Activated CD8-positive, alpha-beta memory T cell treated with anti-CD3 and anti-CD28 coated beads for 24 hours (primary cell): ENCODE measurements at regions not wholly inside any gene's neighbourhood (a gene's known extent, or its start where the extent isn't known, plus 50 kb on each side); places are given as distances from the start of the nearest gene placed in this dataset.
"Not testable (repeated sequence)": the region's sequence is repeated elsewhere in the genome, so short reads cannot be mapped to it uniquely, and the experiment has no call there.

Source experiments
- DNase-seq: peaks from one replicate; pipeline ENCODE4 v3.0.0-alpha.2; 2020

DNA sequence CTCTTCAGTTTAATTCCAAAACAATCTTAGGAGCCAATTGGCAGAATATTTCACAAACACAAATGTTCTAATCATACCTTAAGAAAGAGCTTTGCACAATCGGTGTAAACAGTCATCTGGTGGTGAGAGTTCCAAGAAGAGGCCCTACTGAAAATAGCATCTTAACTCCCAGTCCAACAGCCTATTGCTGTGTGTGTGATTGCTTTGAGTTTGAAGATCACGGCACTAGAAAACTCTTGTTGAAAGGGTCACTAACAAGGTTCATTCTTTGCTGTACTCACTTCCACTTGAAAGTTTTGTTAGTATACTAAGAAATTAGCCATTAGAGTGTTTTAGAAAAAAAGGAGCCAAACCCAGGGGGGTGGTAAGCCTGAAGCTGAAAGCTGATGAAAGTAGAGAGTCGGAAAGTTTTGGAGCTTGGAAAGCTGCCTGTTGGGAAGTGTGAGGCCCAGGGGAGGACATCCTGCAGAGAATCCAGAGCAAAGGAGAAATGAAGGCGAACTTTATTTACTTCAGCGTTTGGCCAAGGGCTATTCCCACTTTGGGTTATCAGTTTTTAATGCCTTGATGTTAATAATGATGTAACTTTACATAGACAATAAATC is 180.3 kb upstream of the GHR start:
- DNase-seq, result no peak

- DNase-seq, result no peak
These were observed 170.9 kb upstream of the GHR start for GRCh38 chr5:42252306-42252705.

DNA sequence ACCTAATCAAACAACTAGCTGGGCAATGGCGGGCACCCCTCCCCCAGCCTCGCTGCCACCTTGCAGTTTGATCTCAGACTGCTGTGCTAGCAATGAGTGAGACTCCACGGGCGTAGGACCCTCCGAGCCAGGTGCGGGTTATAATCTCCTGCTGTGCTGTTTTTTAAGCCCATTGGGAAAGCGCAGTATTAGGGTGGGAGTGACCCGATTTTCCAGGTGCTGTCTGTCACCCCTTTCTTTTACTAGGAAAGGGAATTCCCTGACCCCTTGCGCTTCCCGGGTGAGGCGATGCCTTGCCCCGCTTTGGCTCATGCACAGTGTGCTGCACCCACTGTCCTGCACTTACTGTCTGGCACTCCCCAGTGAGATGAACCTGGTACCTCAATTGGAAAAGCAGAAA is 163.3 kb upstream of the GHR start:
- not testable (repeated sequence) for DNase-seq

GRCh38 chr5:42267091-42267490 is 156.1 kb upstream of the GHR start:
- no peak for DNase-seq

DNA sequence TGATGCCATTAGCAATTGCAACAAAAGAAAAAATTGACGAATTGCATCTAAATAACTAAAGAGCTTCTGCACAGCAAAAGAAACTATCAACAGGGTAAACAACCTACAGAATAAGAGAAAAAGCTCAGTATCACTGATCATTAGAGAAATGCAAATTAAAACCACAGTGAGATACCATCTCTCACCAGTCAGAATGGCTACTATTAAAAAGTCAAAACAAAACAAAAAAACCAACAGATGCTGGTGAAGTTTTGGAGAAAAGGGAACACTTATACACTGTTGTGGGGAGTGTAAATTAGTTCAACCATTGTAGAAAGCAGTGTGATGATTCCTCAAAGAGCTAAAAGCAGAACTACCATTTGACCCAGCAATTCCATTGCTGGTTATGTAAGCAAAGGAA is 155.1 kb upstream of the GHR start:
- DNase-seq, result not testable (repeated sequence)

GRCh38 chr5:42268630-42269029 is 154.6 kb upstream of the GHR start:
- DNase-seq, result no peak

DNA sequence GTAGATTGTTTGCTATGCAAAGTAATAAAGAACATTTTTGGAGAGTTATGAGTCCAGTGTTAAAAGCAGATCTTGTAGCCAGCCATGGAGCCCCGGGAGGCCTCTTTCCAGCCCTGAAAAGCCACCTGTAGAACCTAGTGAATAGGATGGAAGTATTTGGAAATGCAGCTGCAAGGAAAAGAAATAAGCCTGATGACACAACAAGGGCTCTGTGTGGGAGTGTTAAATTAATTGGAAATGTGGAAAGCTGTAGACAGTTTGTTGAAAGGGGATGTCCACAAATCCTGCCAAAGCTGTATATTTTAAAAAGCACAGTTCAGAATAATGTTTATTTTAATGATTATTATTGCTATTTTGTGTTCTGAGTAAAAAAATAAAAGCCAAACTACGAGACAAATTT is 152.5 kb upstream of the GHR start:
- DNase-seq, result no peak

DNA sequence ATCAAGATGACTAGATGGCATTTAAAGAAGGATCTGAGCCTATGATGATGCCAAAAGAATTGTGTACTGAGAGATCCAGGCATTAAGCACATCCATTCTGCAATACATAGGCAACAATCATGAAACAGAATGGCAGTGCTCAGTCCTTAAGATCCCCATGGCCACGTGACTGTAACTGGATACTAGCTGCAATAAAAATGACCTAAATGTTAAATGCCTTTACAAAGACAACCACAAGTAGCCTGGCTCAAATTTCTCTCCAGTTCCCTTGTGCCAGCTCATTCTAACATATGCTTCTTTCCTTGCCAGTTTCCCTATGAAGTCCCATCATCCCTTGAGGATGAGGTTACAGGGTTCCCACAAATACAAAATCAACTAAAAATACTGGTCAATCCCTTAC is 148.3 kb upstream of the GHR start:
- no peak for DNase-seq

DNA sequence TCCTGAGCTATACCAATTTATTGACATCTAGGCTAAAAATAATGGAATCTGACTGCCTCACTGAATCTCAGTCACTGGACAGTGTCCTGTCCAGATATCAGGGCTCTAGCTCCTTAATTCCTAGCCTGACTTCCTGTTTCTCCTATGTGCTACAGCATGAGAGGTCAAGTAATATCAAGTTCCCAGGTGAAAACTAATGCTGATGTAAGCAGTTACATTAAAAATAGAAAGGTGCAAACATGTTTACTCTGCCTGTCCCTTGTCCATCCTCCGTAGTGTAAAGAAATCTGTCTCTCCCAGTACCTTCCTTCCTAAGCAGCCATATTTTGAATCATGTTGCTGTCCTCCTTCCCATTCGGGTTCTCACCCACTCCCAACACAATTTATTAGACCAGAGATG is 145.9 kb upstream of the GHR start:
- no peak for DNase-seq

DNA sequence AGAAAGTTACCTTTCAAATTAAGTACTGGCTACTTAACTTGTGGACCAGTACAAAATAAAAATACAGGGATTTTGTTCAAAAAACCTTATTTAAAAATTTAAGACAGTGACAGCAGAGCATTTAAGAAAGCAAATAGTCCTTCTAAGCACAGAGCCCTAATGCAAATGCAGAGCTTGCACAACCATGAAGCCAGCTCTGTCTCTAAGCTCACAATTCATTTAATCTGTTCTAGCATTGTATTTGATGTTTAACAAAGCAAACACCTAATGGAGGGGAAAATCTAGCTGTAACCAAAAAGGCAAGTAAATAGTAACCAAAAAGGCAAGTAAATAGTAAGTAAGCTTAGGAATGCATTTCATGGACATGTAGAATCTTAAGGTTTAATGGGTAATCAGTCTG is 138.7 kb upstream of the GHR start:
- no peak for DNase-seq

GRCh38 chr5:42285230-42285629 is 138.0 kb upstream of the GHR start:
- no peak for DNase-seq

DNA sequence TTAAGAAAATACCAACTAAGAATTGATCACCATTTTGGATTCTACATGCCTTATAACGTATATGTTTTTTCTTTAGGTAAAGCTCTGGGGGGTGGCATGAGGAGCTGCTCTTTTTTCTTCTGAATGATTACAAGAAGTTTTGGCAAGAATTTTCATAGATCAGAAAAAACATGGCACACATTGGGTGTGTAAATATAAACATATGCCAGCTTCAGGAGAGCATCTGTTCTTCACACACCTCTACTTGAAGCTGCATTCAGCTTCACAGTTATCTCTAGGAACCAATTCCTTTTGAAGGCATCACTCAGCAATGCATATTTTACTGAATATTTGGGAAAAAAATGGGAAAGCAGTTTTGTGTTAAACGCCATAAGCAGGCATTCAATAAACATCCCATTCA is 122.7 kb upstream of the GHR start:
- DNase-seq, result no peak

DNA sequence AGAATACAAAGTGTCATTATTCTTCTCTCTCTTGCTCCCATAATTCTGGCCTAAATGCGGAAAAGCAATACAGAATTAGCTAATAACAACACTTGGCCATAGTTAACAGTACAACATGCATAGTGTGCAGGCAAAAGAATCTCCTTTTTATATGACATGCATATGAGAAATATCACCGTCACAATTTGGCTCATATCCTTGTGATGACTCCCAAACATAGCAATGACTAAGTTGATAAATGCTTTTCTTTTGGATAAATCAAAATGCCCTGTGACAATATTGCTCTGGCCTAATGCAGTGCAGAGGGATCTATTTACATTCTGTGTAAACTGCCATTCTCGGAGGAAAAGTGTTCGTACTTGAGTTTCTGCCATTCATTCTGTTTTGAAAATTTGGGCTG is 121.9 kb upstream of the GHR start:
- DNase-seq, result no peak

DNA sequence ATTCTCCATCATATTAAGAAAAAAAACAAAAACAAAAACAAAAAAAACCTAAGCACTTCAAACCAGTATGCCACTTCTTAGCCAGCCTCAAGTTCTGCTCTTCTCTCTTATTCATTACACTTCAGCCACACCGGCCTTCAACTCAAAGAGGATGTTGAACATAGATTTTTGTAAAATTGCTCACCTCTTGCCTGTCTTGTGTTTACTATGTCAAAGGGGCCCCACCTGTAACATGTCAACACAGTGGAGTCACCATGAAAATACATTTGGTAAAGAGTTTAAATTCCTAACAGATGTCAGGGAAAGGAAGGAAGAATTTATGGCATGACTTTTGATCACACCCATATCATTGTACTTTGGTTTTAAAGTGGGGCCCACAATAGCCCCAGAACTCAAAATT is 121.1 kb upstream of the GHR start:
- DNase-seq, result no peak

DNA sequence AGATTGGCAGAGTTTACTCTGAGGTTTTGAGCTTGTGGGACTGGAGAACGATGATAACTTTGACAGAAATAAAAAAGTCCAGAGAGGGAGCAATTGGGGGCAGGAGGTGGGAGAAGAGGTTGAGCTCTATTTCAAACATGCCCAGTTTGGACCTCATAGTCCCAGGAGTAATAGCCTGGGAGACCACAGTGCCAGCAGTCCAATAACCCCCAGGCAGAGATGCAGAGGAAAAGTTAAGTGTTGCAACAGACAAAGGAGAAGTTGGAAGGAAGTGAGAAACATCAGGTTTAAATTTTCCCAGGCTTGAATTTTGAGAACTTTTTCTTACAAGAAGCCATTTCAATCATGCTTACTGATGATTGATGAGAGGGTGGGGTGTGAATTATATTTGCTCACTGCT is 117.0 kb upstream of the GHR start:
- no peak for DNase-seq

- DNase-seq, result no peak
These were observed 113.4 kb upstream of the GHR start for GRCh38 chr5:42309865-42310264.

DNA sequence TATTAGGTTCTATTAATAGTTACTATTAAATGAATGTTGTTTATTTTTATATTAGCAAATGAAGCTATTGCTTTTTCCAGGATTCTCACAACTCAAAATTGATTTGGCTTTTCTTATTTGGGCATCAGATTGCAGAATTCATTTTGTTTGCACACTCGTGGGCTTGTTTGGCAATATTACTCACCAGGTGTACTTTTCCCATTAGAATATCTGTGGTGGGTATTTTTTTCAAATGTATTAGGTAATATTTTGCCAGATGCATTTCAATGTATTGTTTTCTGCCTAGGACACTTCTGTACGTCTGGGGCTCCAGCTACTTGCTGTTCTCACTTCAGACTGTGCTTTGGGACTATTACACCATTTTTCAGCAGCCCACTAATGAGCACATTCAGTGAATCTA is 108.0 kb upstream of the GHR start:
- DNase-seq, result no peak

DNA sequence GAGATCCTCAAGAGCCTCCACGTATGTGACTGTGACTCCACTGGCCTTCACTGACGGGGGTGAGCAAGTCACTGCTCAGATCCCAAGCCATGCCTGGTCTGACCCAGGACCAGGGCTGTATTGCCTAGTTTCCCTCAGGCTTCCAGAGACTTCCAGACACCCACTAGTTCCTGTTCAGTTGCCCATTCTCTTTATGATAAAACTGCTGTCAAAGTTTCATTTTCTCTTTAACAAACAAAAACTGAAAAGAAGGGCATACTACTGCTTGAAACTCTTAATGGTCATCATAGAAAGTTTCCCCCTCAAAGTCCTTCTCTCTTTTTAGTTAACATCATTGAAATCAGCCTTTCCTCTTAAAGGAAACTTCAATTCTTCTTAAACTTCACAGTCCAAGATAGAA is 105.7 kb upstream of the GHR start:
- no peak for DNase-seq

DNA sequence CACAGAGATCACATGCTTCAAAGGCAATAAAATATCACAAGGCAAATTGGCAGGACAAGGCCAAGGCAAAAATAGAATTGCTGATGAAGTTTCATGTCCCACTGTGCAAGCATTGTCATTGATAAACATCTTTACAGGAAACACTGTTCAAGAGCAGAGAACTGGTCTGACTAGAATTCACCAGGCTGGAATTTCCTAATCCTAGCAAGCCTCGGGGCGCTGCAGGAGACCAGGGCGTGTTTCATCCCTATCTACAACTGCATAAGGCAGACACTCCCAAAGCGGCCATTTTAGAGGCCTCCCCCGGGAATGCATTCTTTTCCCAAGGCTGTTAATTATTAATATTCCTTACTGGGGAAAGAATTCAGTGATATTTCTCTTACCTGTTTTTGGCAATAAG is 103.7 kb upstream of the GHR start:
- DNase-seq, result not testable (repeated sequence)

DNA sequence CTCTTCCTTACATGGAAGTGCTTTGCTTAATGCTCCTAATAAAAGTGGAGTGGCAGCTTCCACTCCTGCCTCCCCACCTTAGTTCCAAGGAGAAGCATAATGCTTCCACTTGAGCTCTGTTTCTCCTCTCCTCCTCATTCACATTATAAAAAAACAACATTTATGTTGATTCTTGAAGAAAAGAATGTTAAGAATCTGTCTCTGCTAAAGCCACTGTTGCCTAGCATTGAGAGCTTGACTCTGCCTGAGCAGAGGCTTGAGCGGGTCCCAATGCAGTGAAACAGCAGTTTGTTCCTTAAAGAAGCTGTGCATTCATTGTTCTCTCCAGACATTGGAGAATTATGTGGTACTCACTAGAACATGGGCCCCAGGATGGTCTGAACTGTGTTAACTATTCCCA is 101.5 kb upstream of the GHR start:
- no peak for DNase-seq

GRCh38 chr5:42337143-42337542 is 86.1 kb upstream of the GHR start:
- DNase-seq, result no peak

GRCh38 chr5:42337607-42338006 is 85.6 kb upstream of the GHR start:
- DNase-seq, result no peak

DNA sequence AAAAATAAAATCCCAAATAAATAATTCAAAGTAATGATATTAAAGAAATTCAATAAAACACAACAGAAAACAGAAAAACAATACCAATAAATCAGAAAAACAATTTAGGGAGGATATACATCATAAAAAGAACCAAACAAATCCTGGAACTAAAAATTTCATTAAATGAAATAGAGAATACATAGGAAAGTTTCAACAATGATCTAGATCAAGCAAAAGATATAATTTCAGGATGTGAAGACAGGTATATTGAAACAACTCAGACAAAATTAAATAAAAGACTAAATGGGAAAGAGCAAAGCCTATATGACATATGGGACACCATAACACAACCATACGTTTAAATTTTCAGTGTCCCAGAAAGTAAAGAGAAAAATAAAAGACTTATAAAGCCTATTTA is 85.1 kb upstream of the GHR start:
- no peak for DNase-seq

GRCh38 chr5:42349163-42349562 is 74.1 kb upstream of the GHR start:
- DNase-seq, result no peak

GRCh38 chr5:42351956-42352355 is 71.3 kb upstream of the GHR start:
- DNase-seq, result no peak

- no peak for DNase-seq
These were observed 63.2 kb upstream of the GHR start for GRCh38 chr5:42360056-42360455.
